SH-SY5Y (cell line): ENCODE measurements at regions not wholly inside any gene's neighbourhood (a gene's known extent, or its start where the extent isn't known, plus 50 kb on each side); places are given as distances from the start of the nearest gene placed in this dataset.

ENCODE experiments used
- GATA2 ChIP-seq: IDR thresholded peaks from 2 replicates; pipeline ENCODE4 v1.6.1; 2011; ENCODE audit warnings: mild to moderate bottlenecking, low read depth, low read length
- GATA3 ChIP-seq: IDR thresholded peaks from 2 replicates; pipeline ENCODE4 v1.6.1; 2011; ENCODE audit warnings: low read depth, mild to moderate bottlenecking, low read length, moderate library complexity

DNA sequence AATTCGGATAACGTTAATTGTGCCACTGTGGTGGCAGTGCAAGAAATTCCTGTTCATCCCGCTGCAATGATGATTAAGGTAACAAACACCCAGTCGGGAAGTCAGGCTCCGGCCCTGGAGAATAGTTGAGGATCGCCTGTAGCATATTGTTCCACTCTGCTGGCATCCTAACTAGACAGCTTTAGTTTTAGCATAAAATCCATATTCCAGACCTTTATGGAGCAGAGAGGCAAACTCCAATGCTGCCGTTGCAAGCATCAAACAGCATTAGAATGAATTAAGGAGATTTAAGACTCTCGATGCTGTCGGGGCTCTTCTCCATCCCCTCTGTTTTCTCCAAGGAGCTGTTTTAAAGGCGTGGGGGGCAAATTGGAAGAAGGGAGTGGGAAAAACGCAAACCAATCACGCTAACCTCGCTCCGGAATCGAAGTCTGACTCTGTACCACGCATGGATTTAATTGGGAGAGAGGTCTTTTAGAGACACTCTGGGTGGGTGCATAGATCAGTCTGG is 660.4 kb downstream of the VRK1 start:
- TF ChIP-seq GATA2 = no peak
- TF ChIP-seq GATA3 = no peak
